Vagina (tissue), 2 donors: ENCODE measurements at regions not wholly inside any gene's neighbourhood (a gene's known extent, or its start where the extent isn't known, plus 50 kb on each side); places are given as distances from the start of the nearest gene placed in this dataset.

ENCODE experiments used
- CTCF ChIP-seq, 3 experiments: fragments of 450-650 bp in 2 of 3; fragments of 200-600 bp in 1 of 3; sonication (generic) in 1 of 3; IDR thresholded peaks; one replicate each; pipeline ENCODE4 v1.5.1; 2017 to 2019; ENCODE audit warnings: antibody characterized with exemption in 3 of 3, mild to moderate bottlenecking in 2 of 3, moderate library complexity in 2 of 3
- POLR2A ChIP-seq, 2 donors: fragments of 450-650 bp; IDR thresholded peaks; one replicate each; pipeline ENCODE4 v1.6.1; 2017; ENCODE audit warnings: antibody characterized with exemption in 2 of 2, mild to moderate bottlenecking in 2 of 2, moderate library complexity in 2 of 2
- POLR2AphosphoS5 ChIP-seq, 2 donors: sonication (generic); formaldehyde crosslinking; IDR thresholded peaks; one replicate each; pipeline ENCODE4 v1.9.0; 2017; ENCODE audit warnings: antibody characterized with exemption in 2 of 2, mild to moderate bottlenecking in 2 of 2, low read depth in 1 of 2; ENCODE audit not compliant: insufficient read depth in 1 of 2

DNA sequence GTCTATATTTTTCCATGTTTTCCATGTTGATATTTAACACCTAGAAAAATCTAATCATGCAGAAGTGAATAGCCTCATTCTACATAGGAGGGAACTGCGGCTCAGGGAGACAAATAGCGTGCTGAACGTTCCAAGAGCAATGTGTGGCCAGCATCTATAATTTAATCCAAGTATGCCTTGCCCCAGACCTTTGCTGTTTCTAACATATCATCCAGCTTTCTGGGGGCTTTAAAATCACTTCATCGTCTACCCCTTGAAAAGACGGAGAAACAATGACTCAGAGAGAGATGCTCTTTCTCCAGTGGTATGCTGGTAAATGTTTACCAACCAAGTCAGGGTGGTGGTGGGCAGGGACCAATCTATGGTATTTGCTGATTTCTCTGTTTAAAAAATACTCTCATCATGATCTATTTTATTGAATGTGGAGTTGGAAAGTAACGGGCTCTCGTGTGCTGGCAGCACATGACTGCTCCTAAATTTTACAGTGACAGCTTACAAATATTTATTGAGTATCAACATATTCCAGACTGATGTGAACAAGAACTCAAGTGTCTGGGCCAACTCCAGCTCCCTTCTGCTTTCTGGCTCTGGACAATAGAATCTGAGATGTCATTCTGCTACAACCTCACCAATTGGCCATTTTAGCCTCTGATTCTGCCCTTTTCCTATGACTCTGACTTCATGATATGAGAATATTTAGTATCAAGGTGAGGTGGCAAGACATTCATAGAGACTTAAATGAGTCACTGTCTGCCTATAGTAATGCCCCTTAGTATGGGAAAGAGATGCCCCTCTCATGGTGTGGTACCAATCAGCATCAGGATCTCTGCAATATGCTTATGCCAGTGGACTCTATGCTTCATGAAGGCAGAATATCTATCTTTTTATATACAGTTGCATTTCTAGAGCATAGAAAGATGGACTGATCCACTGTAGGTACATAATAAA is 407.4 kb upstream of the TNC start:
- TF ChIP-seq POLR2A (IDR thresholded peaks at IDR 0.05), result no peak
- TF ChIP-seq CTCF (IDR thresholded peaks at IDR 0.05), result no peak
- TF ChIP-seq POLR2AphosphoS5 (IDR thresholded peaks at IDR 0.05; ENCODE audit: insufficient read depth in 1 of 2, low read depth in 1 of 2), result no peak
